Stimulated activated CD8-positive, alpha-beta memory T cell treated with anti-CD3 and anti-CD28 coated beads, Interleukin-4, amount 100 ng/mL, for 48 hours (primary cell): ENCODE measurements at regions not wholly inside any gene's neighbourhood (a gene's known extent, or its start where the extent isn't known, plus 50 kb on each side); places are given as distances from the start of the nearest gene placed in this dataset.

ENCODE experiments used
- DNase-seq: peaks from one replicate; pipeline ENCODE4 v3.0.0-alpha.2; 2020

DNA sequence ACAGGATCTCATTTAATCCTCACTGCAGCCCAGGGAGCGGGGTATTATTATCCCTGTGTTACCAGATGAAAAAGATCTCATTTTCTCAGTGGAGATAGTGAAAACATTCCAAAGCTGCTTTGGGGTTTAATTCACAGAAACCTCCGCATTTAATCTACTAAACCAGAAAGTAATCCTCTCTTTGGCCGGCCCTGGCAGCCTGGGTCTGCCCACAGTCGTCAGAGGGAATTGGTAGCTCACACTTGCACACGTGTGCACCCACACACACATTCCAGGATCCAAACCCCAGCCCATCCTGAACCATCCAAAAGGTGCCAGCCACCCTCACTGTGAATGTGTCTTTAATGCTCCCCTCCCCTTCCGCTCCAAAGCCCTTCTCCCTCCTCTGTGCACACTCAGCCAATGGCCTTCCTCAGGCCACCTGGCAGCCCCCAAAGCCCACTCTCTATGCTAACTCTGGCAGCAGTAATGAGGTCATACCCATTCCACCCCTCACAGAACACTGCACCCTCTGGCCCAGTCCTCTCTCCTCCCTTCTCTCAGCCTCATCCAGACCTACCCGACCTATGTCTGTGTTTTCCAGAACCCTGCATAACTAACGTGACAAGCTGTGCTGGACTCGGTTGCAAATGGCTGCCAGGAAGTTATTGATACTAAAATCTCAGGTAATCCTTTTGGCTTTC lies 466.2 kb downstream of the SOX6 start:
- DNase-seq = no peak

DNA sequence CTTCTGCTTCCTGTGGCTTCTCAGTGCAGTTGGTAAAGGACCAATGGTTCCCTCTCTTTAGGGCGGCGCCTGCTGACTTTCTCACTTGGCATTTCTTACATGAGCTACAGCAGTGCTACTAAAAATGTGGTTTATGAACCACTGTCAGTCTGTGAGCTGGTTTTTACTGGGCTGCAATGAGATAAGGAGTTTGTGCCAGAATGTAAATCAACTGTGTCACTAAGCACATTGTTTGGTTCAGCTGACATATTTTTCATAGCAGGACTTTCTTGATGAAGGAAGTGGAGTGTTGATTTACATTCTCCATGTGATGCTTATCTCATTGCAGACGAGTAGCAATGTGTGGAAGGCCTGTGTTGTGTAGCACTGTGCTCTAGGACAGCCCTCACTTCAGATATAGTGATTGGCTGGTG lies 463.3 kb downstream of the SOX6 start:
- DNase-seq = no peak

DNA sequence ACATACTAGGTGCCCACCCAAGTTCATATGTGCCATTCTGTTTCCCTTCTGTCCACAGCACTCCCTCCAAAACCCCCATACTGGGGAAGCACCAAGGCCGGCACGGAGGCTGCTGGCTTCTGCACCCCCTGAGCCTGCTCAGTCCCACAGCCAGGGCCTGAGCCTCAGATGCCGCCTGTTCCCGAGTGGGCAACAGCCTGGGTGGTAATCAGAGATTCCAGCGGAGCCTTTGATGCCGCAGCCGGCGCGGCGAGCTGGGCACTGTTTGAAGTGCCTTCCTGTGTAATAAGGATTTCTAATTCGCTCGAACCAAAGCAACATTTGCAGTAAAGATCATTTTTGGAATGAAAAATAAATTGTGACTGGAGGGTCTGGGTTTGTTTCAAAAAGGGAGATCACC lies 460.3 kb downstream of the SOX6 start:
- DNase-seq = no peak

DNA sequence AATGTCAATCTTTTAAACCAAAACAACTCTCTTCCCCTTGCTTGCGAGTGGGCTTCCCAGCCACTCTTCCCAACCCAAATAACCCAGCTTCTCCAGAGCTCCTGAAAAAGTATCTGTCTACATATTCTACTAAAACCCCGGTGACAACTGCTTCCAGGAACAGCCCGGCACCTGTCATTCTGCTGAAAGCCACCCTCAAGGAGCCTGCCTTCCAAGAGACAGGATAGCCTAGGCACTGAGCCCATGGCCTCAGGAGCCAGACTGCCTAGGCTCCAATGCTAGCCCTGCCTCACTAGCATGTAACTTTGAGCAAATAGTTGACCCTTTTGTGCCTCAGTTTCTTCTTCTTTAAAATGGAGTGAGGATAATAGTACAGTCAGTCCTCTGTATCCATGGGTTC lies 459.8 kb downstream of the SOX6 start:
- DNase-seq = no peak

DNA sequence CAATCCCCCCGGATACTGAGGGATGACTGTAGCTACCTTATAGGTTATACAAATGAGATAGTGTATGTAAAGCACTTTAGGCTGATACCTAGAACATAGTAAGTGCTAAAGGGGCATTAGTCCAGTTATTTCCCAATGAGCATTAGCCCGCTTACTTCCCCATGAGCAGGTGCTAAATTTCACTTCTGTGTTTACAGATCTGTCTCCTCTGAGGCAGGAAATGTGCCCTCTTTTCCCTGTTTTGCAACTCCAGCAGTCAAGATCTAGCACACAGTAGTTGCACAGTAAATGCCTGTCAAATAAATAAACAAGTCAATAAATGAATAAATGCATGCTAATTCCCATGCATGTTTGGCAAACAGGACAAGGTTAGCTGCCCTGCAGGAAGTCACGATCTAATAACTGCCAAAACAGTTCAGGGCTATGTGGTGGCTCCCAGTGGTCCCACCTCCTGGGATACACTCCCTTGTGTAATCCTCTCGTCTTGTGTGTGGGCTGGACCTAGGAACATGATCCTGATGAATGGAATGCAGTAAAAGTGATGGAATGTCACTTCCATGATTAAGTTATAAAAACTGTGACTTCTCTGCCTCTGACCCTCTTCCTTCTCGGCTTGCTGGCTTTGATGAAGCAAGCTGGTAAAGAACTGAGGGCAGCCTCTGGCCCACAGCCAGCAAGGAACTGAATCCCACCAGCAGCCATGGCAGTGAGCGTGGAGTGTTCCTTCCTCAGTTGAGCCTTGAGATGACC lies 459.0 kb downstream of the SOX6 start:
- DNase-seq = no peak

DNA sequence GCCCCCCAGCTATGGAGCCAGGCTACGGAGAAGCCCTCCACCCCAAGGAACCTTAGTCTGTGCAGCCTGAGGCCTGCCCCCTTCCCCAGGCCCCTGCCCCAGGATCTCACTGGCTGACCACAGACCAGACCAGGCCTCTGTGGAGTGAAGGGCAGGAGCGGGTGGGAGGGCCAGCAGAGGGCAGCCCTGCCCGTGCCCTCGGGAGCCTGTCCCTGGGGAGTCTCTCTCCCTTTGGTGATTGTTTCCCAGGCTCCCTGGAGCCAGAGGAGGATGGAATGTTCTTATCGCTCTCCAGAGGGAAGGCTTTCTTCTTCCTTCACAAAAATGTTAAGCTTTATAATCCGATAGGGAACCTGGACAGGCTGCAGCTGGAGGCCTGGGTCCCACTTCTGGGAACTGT lies 455.3 kb downstream of the SOX6 start:
- no peak for DNase-seq

DNA sequence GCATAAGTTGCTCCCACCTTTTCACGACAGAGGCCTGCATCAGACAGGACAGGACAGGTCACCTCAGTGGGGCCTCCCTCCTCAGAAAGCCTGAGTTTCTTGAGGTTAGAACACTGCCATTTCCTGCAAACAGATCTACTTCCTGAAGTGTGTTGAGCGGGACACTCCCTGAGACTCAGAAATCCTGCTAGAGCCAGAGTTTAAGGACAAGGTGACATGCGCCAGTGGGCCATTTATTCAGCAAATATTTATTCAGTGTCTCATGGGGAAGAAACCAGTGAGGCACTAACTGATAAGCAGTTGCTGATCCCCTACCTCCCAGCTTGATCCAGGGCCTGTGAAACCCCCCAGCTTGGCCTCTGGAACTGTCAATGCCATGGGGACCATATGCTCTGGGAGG lies 454.6 kb downstream of the SOX6 start:
- no peak for DNase-seq

DNA sequence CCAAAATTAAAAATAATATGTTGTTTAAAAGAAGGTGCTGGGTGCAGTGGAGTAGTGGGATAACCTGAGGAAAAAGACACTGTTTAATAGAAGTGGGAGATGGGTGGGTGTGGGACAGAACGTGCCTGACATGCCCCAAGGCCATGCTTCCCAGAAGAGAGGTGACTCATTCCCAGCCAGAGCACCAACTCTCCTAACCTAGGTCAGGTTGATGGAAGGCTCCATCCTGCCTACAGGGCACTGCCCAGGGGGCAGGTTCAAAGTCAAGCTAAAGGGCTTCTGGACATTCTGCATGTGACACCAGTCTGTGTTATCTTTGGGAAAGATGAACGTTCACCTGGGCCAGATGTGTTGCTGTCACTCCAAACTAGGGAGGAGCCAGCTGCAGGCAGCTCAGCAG lies 453.1 kb downstream of the SOX6 start:
- no peak for DNase-seq

DNA sequence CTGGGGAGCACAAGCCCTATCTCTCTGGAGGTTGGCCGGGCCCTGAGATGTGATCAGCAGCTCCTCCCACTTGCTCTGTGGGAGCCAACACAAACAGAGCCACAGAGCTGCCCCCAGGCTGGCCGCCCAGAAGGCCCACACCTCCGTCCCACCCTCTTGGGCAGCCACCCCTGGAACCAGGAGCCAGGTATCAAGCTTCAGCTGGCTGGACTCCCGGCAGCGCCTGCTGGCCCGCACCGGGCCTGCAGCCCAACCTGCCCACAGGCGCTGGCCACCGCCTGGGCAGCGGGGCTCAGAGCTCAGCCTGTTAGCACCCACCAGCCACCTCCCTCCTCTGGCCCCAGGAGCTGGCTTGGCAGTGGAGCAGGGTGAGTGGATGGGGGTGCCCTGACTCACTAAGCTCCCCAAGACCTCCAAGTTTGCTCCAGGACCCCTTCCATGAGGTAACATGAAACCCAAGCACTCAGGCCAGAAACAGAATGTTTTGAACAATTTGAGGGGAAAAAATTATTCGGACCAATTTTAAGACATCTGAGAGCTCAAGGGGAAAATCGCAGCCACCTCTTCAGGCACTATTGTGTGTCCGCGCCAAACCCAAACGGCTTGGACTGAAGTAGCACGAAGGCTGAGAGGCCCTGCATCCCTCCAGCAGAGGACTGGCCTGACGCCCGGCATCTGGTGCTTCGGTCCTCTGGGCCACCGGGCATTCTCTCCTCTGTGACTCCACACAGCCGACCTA lies 450.8 kb downstream of the SOX6 start:
- no peak for DNase-seq

DNA sequence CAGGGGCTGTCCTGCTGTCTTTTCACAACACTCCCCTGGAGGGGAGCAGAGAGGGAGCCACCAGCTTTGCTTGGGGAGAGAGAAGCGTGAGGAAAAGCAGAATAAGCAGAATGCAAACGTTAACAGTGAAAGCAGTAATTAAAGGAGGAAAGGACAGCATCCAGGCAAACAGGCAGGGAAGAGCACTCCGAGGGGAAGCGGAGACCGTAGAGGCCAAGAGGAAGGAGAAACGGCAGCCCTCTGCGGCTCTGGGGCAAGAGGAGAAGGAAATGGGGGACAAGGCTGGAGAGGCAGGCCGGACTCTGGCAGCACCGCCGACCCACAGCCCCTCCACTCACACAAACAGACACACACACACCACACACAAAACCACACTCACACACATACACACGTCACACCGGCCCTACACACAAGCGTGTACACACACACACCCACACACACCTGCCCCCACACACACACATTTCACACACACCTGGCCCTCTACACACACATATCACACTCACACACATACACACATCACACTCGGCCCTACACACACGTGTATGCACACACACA lies 449.8 kb downstream of the SOX6 start:
- DNase-seq = no peak

DNA sequence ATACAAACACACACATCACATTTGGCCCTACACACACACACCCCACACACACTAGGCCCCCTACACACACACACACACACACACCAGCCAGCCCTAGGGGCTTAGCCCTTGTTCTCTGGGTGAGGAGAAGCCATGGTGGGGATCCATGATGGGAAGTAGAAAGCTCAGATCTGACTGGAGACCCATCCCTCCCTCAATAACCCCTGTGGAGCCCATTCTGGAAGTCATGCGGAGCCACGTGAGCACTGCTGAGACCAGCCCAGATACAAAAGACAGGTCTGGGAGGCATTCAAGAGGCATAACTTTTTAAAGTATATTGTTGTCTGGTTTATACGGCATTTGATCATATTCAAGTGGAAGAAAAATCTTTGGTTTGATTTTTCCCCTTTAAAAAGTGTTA lies 448.5 kb downstream of the SOX6 start:
- no peak for DNase-seq

DNA sequence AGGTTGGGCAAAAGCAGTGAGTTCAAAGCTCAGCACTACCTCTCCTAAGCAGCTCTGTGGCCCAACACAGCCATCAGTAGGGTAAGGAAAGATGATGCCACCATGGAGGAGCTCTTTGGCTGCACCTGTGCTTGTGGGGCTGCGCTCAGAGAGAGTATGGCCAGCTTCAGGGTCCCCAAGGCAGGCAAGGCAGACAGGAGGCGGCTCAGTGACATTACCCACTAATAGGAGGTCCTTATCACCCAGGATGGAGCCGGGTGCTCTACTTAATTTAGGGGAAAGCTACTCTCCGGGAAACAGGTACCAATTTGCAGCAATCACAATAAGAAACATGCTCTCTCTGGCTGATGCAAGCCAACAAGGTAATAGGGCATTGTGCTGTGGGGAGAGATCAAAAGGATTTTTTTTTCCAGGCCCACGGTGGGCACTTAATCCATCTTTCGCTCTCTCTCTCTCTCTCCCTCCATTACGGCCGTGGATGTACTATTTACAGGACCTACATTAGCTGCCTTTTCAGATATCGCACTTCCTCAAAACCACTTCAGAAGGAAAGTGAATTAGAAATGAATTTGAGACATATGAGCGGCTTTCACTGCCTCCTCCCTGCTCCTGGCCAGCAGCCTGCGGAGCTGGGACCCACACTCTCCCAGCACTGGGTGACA lies 446.3 kb downstream of the SOX6 start:
- DNase-seq = no peak

DNA sequence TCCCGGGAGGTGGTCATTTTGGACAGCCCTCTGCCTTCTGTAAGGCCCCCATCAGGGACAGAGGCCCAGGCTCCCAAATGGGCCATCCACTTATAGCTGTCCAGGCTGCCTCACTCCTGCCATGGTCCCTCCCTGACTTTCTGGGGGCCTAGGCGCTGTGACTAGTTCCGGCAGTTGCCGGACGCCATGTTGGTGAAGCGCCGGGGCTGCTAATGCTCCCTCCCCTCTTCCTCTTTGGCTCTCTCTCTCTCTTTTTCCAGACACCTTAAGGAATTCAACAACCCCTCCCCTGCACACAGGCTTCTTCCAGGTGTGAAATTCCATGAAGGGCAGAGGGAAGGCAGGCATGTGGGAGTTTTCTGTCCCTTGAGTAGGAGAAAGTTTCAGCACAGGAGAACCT lies 445.6 kb downstream of the SOX6 start:
- DNase-seq = no peak

DNA sequence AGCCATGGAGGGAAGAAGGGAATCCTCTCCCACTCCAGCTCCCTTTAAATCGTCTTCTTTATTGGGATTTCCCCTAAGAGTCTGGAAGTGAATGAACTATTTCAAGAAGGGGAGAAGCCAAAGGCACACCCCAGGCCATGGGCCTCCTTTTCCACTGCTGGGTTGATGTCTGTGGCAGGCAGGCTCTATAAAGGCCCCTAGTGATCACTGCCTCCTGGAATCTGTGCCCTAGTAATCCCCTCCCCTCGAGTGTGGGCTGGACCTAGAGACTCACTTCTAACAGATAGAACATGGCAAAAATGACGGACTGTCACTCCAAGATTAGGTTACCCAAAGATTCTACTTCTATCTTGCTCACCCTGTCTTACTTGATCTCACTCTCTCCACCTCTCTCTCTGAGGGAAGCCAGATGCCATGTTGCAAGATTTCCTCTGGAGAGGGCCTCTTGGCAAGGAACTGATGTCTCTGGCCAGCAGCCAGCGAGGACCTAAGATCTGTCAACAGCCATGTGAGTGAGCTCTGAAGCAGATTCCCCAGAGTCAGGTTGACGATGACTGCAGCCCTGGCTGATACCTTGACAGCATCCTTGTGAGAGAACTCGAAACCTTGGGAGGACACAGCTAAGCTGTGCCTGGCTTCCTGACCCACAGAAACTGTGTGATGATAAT lies 444.8 kb downstream of the SOX6 start:
- DNase-seq = no peak

DNA sequence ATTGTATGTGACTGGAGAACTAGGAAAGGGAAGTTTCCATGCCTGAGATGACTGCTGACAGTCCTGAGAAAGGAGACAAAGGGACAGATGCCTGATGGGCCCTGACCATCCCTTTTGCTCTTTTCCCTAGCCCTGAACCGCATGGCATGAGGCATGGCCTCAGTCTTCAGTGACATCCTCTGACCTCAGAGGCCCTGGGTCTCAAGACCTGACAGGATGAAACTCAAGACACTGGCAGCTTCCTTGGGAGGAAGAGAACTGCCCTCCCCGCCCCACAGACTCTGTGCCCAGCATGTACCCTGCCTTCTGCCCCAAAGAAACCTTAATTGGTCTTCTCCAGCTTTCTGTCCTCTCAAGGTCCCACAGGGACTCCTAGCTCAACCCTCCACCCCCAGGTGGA lies 444.1 kb downstream of the SOX6 start:
- no peak for DNase-seq

DNA sequence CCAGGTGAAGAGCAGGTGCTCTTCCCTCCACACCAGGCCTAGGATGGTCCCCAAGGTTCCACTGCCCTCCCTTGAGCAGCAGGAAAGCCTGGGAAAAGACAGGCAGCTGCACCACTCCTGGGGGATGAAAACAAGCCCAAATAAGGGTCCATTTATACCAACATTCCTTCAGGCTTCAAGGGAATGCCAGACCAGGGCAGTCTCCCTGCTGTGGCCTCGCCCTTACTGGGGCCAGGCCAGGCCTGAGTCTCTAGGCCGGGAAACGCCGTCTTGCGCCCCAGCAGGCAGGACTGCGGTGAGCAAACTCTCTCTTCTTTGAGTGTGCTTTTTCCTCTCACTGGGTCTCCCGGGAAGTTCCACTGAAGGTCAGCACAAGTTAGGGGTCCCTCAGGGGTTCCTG lies 443.5 kb downstream of the SOX6 start:
- DNase-seq = no peak

DNA sequence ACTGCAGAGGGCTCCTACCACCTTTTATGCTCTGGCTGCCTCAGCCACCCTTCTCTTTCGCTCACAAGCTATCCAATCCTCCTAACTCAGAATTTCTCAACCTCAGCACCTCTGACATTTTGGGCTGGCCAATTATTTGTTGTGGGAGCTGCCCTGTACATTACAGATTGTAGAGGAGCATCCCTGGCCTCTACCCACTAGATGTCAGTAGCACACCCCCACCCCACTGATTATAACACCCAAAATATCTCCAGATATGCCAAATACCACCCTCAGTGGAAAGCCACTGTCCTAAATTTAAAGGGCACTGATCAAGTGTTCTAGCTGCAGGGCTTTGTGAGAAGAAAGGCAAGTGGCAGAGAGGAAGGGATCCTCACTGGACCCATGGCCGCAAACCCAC lies 443.1 kb downstream of the SOX6 start:
- no peak for DNase-seq
